ENCODE measurements at regions not wholly inside any gene's neighbourhood (a gene's known extent, or its start where the extent isn't known, plus 50 kb on each side); places are given as distances from the start of the nearest gene placed in this dataset.

DNA sequence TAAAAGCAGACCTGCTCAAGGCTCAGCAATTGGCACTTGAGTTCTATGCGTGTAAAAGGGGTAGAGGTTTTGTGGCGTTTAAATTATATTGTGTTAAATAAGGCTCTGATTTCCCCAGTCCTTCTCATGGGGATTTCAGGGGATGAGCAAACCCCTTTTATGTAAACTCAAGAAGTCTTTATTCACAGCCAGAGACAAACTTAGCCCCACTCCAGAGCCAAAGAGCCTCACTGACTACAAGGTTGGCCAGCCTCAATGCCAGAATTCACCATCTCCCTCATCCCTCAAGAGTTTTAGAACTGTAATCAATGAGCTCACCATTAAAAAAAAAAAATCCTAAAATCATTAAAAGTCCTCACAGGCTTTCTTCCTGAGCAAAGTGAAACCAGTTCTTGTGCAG lies 107.8 kb downstream of the SLC30A10 start:
- TF ChIP-seq POLR2A (IDR thresholded peaks at IDR 0.05; ENCODE audit: low read depth, low read length) (no peak), BCL11A (IDR thresholded peaks at IDR 0.05; ENCODE audit: low read depth, low read length) (no peak), WRNIP1 (IDR thresholded peaks at IDR 0.05; ENCODE audit: borderline replicate concordance, low read depth, low read length) (no peak), TAF1 (IDR thresholded peaks at IDR 0.05; ENCODE audit: borderline replicate concordance, low read depth, low read length) (no peak), SIX5 (IDR thresholded peaks at IDR 0.05; ENCODE audit: low read depth, low read length, severe bottlenecking) (no peak), SP1 (IDR thresholded peaks at IDR 0.05; ENCODE audit: low read depth, low read length) (no peak), JUNB (IDR thresholded peaks at IDR 0.05) (no peak), MTA2 (IDR thresholded peaks at IDR 0.05; ENCODE audit: low read depth) (no peak), NFYB (IDR thresholded peaks at IDR 0.05; ENCODE audit: insufficient read depth, low read depth, low read length) (no peak), ZNF274 (IDR thresholded peaks at IDR 0.05; ENCODE audit: insufficient read depth, insufficient read length) (no peak), SPI1 (IDR thresholded peaks at IDR 0.05; ENCODE audit: borderline replicate concordance, insufficient read depth, low read depth, low read length) (no peak)
- TF ChIP-seq, protein P1, sequence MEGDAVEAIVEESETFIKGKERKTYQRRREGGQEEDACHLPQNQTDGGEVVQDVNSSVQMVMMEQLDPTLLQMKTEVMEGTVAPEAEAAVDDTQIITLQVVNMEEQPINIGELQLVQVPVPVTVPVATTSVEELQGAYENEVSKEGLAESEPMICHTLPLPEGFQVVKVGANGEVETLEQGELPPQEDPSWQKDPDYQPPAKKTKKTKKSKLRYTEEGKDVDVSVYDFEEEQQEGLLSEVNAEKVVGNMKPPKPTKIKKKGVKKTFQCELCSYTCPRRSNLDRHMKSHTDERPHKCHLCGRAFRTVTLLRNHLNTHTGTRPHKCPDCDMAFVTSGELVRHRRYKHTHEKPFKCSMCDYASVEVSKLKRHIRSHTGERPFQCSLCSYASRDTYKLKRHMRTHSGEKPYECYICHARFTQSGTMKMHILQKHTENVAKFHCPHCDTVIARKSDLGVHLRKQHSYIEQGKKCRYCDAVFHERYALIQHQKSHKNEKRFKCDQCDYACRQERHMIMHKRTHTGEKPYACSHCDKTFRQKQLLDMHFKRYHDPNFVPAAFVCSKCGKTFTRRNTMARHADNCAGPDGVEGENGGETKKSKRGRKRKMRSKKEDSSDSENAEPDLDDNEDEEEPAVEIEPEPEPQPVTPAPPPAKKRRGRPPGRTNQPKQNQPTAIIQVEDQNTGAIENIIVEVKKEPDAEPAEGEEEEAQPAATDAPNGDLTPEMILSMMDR (IDR thresholded peaks at IDR 0.05 in 2 of 3, conservative IDR thresholded peaks at IDR 0.05 in 1 of 3; ENCODE audit: control insufficient read depth in 2 of 3, extremely low read depth in 1 of 3, insufficient read depth in 1 of 3, low read depth in 3 of 3, low read length in 3 of 3), result no peak
- TF ChIP-seq, protein P2, sequence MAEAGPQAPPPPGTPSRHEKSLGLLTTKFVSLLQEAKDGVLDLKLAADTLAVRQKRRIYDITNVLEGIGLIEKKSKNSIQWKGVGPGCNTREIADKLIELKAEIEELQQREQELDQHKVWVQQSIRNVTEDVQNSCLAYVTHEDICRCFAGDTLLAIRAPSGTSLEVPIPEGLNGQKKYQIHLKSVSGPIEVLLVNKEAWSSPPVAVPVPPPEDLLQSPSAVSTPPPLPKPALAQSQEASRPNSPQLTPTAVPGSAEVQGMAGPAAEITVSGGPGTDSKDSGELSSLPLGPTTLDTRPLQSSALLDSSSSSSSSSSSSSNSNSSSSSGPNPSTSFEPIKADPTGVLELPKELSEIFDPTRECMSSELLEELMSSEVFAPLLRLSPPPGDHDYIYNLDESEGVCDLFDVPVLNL (IDR thresholded peaks at IDR 0.05; ENCODE audit: low read depth, low read length), result no peak
- TF ChIP-seq, protein P3, sequence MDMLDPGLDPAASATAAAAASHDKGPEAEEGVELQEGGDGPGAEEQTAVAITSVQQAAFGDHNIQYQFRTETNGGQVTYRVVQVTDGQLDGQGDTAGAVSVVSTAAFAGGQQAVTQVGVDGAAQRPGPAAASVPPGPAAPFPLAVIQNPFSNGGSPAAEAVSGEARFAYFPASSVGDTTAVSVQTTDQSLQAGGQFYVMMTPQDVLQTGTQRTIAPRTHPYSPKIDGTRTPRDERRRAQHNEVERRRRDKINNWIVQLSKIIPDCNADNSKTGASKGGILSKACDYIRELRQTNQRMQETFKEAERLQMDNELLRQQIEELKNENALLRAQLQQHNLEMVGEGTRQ (IDR thresholded peaks at IDR 0.05; ENCODE audit: borderline replicate concordance, low read depth, low read length), result no peak

Measured in GM12878 (cell line).